Fibroblast of lung (primary cell): ENCODE measurements at regions not wholly inside any gene's neighbourhood (a gene's known extent, or its start where the extent isn't known, plus 50 kb on each side); places are given as distances from the start of the nearest gene placed in this dataset.
A peak's percentile ranks its signal among the peaks of the same experiment; 100 is the strongest.

Experiments
- DNase-seq, 2 donors: peaks; one replicate each; pipeline versions ENCODE4 v3.0.0 to v3.0.0-alpha.2; 2010; ENCODE audit warnings: low read depth in 2 of 2
- H2AFZ ChIP-seq: 2 replicates; pipeline ENCODE4 v1.5.1; 2012; ENCODE audit warnings: low read length, control low read depth, inconsistent platforms
- H3K27ac ChIP-seq: 2 replicates; pipeline ENCODE4 v1.5.1; 2011; ENCODE audit warnings: low read length, control low read depth; ENCODE audit not compliant: insufficient read depth
- H3K27me3 ChIP-seq: 2 replicates; pipeline ENCODE4 v1.5.1; 2011; ENCODE audit warnings: mild to moderate bottlenecking, low read length; ENCODE audit not compliant: control insufficient read depth, insufficient read depth
- H3K36me3 ChIP-seq: 2 replicates; pipeline ENCODE4 v1.5.1; 2011; ENCODE audit warnings: low read length; ENCODE audit not compliant: control insufficient read depth, insufficient read depth
- H3K4me1 ChIP-seq: 2 replicates; pipeline ENCODE4 v1.5.1; 2011; ENCODE audit warnings: low read length; ENCODE audit not compliant: control insufficient read depth, insufficient read depth; ENCODE audit errors: extremely low read depth
- H3K4me2 ChIP-seq: 2 replicates; pipeline ENCODE4 v1.5.1; 2011; ENCODE audit warnings: low read length, control low read depth; ENCODE audit not compliant: insufficient read depth; ENCODE audit errors: extremely low read depth
- H3K4me3 ChIP-seq, 4 experiments: fragments of 200-600 bp in 1 of 4; sonication (generic) in 1 of 4; replicated peaks in 1 of 4; 2 replicates each; pipeline ENCODE4 v1.5.1; 2011 to 2016; ENCODE audit warnings: low read length in 4 of 4, low read depth in 3 of 4, mild to moderate bottlenecking in 3 of 4, control low read depth in 2 of 4, inconsistent platforms in 1 of 4, mixed read lengths in 1 of 4; ENCODE audit not compliant: insufficient read depth in 1 of 4; ENCODE audit errors: control extremely low read depth in 1 of 4
- H3K79me2 ChIP-seq: 2 replicates; pipeline ENCODE4 v1.5.1; 2012; ENCODE audit warnings: mild to moderate bottlenecking, low read length, inconsistent platforms; ENCODE audit not compliant: control insufficient read depth, insufficient read depth
- H3K9ac ChIP-seq: 2 replicates; pipeline ENCODE4 v1.5.1; 2011; ENCODE audit warnings: mild to moderate bottlenecking, low read length, control low read depth; ENCODE audit not compliant: insufficient read depth
- H3K9me3 ChIP-seq: 2 replicates; pipeline ENCODE4 v1.5.1; 2012; ENCODE audit warnings: low read depth, low read length; ENCODE audit not compliant: control insufficient read depth, insufficient read depth
- H4K20me1 ChIP-seq: 2 replicates; pipeline ENCODE4 v1.5.1; 2011; ENCODE audit warnings: low read length; ENCODE audit not compliant: control insufficient read depth, insufficient read depth; ENCODE audit errors: extremely low read depth
- CTCF ChIP-seq, 2 donors: IDR thresholded peaks in 1 of 2; conservative IDR thresholded peaks in 1 of 2; 1 replicate in 1 of 2; 2 replicates in 1 of 2; pipeline ENCODE4 v1.5.1; 2011 to 2012; ENCODE audit warnings: low read length in 2 of 2, control low read depth in 1 of 2, inconsistent platforms in 1 of 2, low read depth in 1 of 2, mild to moderate bottlenecking in 1 of 2
- EZH2 ChIP-seq: IDR thresholded peaks from 2 replicates; pipeline ENCODE4 v1.5.1; 2012; ENCODE audit warnings: low read length, control low read depth, mild to moderate bottlenecking; ENCODE audit errors: missing control alignments

GRCh38 chr2:167827352-167828097, 419.9 kb downstream of the STK39 start:
- no peaks in the 10 kb centered on the region for H3K79me2 ChIP-seq
- TF ChIP-seq EZH2 (no peak), CTCF (conservative IDR thresholded peaks at IDR 0.05 in 1 of 2, IDR thresholded peaks at IDR 0.05 in 1 of 2; ENCODE audit: low read depth in 1 of 2, low read length in 2 of 2) (no peak)
- no peaks in the 10 kb centered on the region for H3K27me3 ChIP-seq
- no peak overlapping the region for H3K9ac ChIP-seq
- H3K9me3 ChIP-seq, result no peaks in the 10 kb centered on the region
- DNase-seq, result no peak
- no peaks in the 10 kb centered on the region for H4K20me1 ChIP-seq
- no peaks in the 10 kb centered on the region for H3K4me1 ChIP-seq
- no peak overlapping the region for H2AFZ ChIP-seq
- H3K4me3 ChIP-seq, result no peak overlapping the region
- H3K27ac ChIP-seq, result no peak overlapping the region
- H3K36me3 ChIP-seq, result no peaks in the 10 kb centered on the region
- no peak overlapping the region for H3K4me2 ChIP-seq

GRCh38 chr2:167826906-167827305, 420.5 kb downstream of the STK39 start:
- no peaks in the 10 kb centered on the region for H3K79me2 ChIP-seq
- no peaks in the 10 kb centered on the region for H4K20me1 ChIP-seq
- H3K36me3 ChIP-seq, result no peaks in the 10 kb centered on the region
- H3K4me1 ChIP-seq, result no peaks in the 10 kb centered on the region
- no peak for TF ChIP-seq EZH2
- TF ChIP-seq CTCF (conservative IDR thresholded peaks at IDR 0.05 in 1 of 2, IDR thresholded peaks at IDR 0.05 in 1 of 2; ENCODE audit: low read depth in 1 of 2, low read length in 2 of 2), result no peak
- no peak overlapping the region for H3K4me3 ChIP-seq
- DNase-seq, result no peak
- H3K27me3 ChIP-seq, result no peaks in the 10 kb centered on the region
- H3K9ac ChIP-seq, result no peak overlapping the region
- no peaks in the 10 kb centered on the region for H3K9me3 ChIP-seq
- no peak overlapping the region for H3K4me2 ChIP-seq
- H2AFZ ChIP-seq, result no peak overlapping the region
- no peak overlapping the region for H3K27ac ChIP-seq

- no peaks in the 10 kb centered on the region for H3K36me3 ChIP-seq
- H3K4me2 ChIP-seq, result no peak overlapping the region
- H3K27me3 ChIP-seq, result no peaks in the 10 kb centered on the region
- H3K9me3 ChIP-seq, result no peaks in the 10 kb centered on the region
- H3K9ac ChIP-seq, result no peak overlapping the region
- H3K4me1 ChIP-seq, result no peaks in the 10 kb centered on the region
- H3K79me2 ChIP-seq, result no peaks in the 10 kb centered on the region
- no peaks in the 10 kb centered on the region for H4K20me1 ChIP-seq
- H2AFZ ChIP-seq, result no peak overlapping the region
- TF ChIP-seq EZH2 (no peak), CTCF (conservative IDR thresholded peaks at IDR 0.05 in 1 of 2, IDR thresholded peaks at IDR 0.05 in 1 of 2; ENCODE audit: low read depth in 1 of 2, low read length in 2 of 2) (no peak)
- DNase-seq, result peak in 1 of 2 donors; percentile 27
- H3K4me3 ChIP-seq, result no peak overlapping the region
- no peak overlapping the region for H3K27ac ChIP-seq
These were observed 421.7 kb downstream of the STK39 start for GRCh38 chr2:167825664-167826063.
